Cardiac muscle cell (in vitro differentiated cells and primary cell): ENCODE measurements at regions not wholly inside any gene's neighbourhood (a gene's known extent, or its start where the extent isn't known, plus 50 kb on each side); places are given as distances from the start of the nearest gene placed in this dataset.

ENCODE experiments used
- DNase-seq, 2 donors: peaks; one replicate each; pipeline versions ENCODE4 v3.0.0 to v3.0.0-alpha.2; 2010 to 2017; ENCODE audit warnings: low read depth in 1 of 2, low spot score in 1 of 2
- H3K27ac ChIP-seq: fragments of 200-600 bp; sonication (generic); 2 replicates; pipeline ENCODE4 v1.5.1; 2016
- H3K27me3 ChIP-seq: fragments of 200-600 bp; sonication (generic); 2 replicates; pipeline ENCODE4 v1.6.0; 2016; ENCODE audit warnings: control low read depth
- H3K36me3 ChIP-seq: fragments of 200-600 bp; sonication (generic); 2 replicates; pipeline ENCODE4 v1.5.1; 2016; ENCODE audit warnings: control low read depth
- H3K4me1 ChIP-seq: fragments of 200-600 bp; sonication (generic); 2 replicates; pipeline ENCODE4 v1.8.1; 2017; ENCODE audit warnings: low read depth, mild to moderate bottlenecking, mixed run types
- H3K4me3 ChIP-seq: fragments of 200-600 bp; sonication (generic); 2 replicates; pipeline ENCODE4 v1.5.1; 2016; ENCODE audit warnings: mild to moderate bottlenecking
- H3K9me3 ChIP-seq: fragments of 200-600 bp; sonication (generic); 2 replicates; pipeline ENCODE4 v1.5.1; 2017; ENCODE audit warnings: low read depth, mild to moderate bottlenecking, control low read depth
- TF ChIP-seq, protein P1 (sequence below): IDR thresholded peaks from 2 replicates; pipeline ENCODE4 v1.5.1; 2012; ENCODE audit warnings: low read depth, mild to moderate bottlenecking, low read length

- Histone ChIP-seq H3K36me3 (no peaks in the 10 kb centered on the region), H3K4me3 (no peak overlapping the region), H3K27ac (no peak overlapping the region), H3K9me3 (no peaks in the 10 kb centered on the region), H3K27me3 (no peaks in the 10 kb centered on the region), H3K4me1 (no peaks in the 10 kb centered on the region)
- DNase-seq, result peak in 1 of 2 donors; percentile 1
- TF ChIP-seq, protein P1, sequence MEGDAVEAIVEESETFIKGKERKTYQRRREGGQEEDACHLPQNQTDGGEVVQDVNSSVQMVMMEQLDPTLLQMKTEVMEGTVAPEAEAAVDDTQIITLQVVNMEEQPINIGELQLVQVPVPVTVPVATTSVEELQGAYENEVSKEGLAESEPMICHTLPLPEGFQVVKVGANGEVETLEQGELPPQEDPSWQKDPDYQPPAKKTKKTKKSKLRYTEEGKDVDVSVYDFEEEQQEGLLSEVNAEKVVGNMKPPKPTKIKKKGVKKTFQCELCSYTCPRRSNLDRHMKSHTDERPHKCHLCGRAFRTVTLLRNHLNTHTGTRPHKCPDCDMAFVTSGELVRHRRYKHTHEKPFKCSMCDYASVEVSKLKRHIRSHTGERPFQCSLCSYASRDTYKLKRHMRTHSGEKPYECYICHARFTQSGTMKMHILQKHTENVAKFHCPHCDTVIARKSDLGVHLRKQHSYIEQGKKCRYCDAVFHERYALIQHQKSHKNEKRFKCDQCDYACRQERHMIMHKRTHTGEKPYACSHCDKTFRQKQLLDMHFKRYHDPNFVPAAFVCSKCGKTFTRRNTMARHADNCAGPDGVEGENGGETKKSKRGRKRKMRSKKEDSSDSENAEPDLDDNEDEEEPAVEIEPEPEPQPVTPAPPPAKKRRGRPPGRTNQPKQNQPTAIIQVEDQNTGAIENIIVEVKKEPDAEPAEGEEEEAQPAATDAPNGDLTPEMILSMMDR, result no peak
Observed at GRCh38 chr1:190949939-190950338, 472.3 kb upstream of the BRINP3 start.

GRCh38 chr1:190957565-190957964 is 479.9 kb upstream of the BRINP3 start:
- TF ChIP-seq, protein P1, result no peak
- Histone ChIP-seq H3K9me3 (no peaks in the 10 kb centered on the region), H3K4me1 (no peaks in the 10 kb centered on the region), H3K27me3 (no peaks in the 10 kb centered on the region), H3K4me3 (no peak overlapping the region), H3K27ac (no peak overlapping the region), H3K36me3 (no peaks in the 10 kb centered on the region)
- DNase-seq, result peak in 1 of 2 donors; percentile 10

- Histone ChIP-seq H3K9me3 (no peaks in the 10 kb centered on the region), H3K4me1 (no peaks in the 10 kb centered on the region), H3K27ac (no peak overlapping the region), H3K4me3 (no peak overlapping the region), H3K27me3 (no peaks in the 10 kb centered on the region), H3K36me3 (no peaks in the 10 kb centered on the region)
- TF ChIP-seq, protein P1, result no peak
- no peak for DNase-seq
Observed at GRCh38 chr1:190963321-190963720, 485.7 kb upstream of the BRINP3 start.

DNA sequence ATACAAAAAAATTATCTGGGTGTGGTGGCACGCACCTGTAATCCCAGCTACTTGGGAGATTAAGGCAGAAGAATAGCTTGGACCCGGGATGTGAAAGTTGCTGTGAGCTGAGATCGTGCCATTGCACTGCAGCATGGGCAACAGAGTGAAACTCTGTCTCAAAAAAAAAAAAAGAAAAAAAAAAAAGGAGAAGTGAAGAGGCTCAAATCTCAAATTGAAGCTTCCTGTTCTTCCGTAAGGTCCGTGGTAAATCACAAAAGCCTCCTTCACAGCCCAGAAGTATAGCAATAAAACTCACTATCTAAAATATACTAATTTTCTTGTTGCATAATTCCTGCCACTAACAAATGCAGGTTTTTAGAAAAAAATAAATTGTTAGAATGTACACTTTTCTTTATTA is 498.2 kb upstream of the BRINP3 start:
- TF ChIP-seq, protein P1, result no peak
- no peaks in the 10 kb centered on the region for H3K27me3 ChIP-seq
- H3K4me3 ChIP-seq, result no peak overlapping the region
- H3K36me3 ChIP-seq, result no peaks in the 10 kb centered on the region
- H3K4me1 ChIP-seq, result no peaks in the 10 kb centered on the region
- no peaks in the 10 kb centered on the region for H3K9me3 ChIP-seq
- DNase-seq, result no peak
- no peak overlapping the region for H3K27ac ChIP-seq

GRCh38 chr1:191002768-191003167 is 525.1 kb upstream of the BRINP3 start:
- TF ChIP-seq, protein P1, result no peak

DNA sequence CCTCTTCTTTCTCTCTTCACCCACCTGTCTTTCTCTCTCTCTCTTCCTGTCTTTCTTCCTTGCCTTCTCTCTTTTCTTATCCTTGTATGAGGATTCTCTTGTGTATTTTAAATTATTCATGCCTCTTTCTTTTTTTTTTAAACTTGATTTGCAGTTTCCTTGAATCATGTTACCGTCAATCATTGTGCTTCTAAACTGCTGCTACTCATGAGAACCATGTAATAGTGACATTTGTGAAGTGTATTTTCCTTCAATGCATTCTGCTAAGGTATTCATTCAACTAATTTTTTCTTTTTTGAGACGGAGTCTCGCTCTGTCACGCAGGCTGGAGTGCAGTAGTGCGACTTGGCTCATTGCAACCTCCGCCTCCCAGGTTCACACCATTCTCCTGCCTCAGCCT is 539.1 kb upstream of the BRINP3 start:
- H3K36me3 ChIP-seq, result no peaks in the 10 kb centered on the region
- no peaks in the 10 kb centered on the region for H3K9me3 ChIP-seq
- no peak overlapping the region for H3K27ac ChIP-seq
- DNase-seq, result no peak
- H3K4me3 ChIP-seq, result no peak overlapping the region
- TF ChIP-seq, protein P1, result no peak
- H3K4me1 ChIP-seq, result no peaks in the 10 kb centered on the region
- H3K27me3 ChIP-seq, result no peaks in the 10 kb centered on the region

More at GRCh38 chr1:191002768-191003167, 525.1 kb upstream of the BRINP3 start:
- Histone ChIP-seq H3K27ac (no peak overlapping the region), H3K36me3 (no peaks in the 10 kb centered on the region), H3K27me3 (no peaks in the 10 kb centered on the region), H3K4me1 (no peaks in the 10 kb centered on the region), H3K9me3 (no peaks in the 10 kb centered on the region), H3K4me3 (no peak overlapping the region)
- no peak for DNase-seq
